Muscle of leg (tissue), 3 donors: ENCODE measurements at regions not wholly inside any gene's neighbourhood (a gene's known extent, or its start where the extent isn't known, plus 50 kb on each side); places are given as distances from the start of the nearest gene placed in this dataset.
"Not testable (repeated sequence)": the region's sequence is repeated elsewhere in the genome, so short reads cannot be mapped to it uniquely, and the experiment has no call there.

Source experiments
- DNase-seq: peaks from one replicate; pipeline ENCODE4 v3.0.0; 2013
- H3K27ac ChIP-seq: one replicate; pipeline ENCODE4 v1.5.1; 2013; ENCODE audit warnings: mild to moderate bottlenecking, low read length, control low read depth
- H3K27me3 ChIP-seq: one replicate; pipeline ENCODE4 v1.6.1; 2013; ENCODE audit warnings: low read length; ENCODE audit not compliant: control insufficient read depth, insufficient read depth
- H3K36me3 ChIP-seq: one replicate; pipeline ENCODE4 v1.6.1; 2013; ENCODE audit warnings: low read length; ENCODE audit not compliant: control insufficient read depth, insufficient read depth
- H3K4me1 ChIP-seq: one replicate; pipeline ENCODE4 v1.6.1; 2013; ENCODE audit warnings: low read length; ENCODE audit not compliant: control insufficient read depth, insufficient read depth
- H3K4me3 ChIP-seq: one replicate; pipeline ENCODE4 v1.5.1; 2013; ENCODE audit warnings: low read length, control low read depth
- H3K9me3 ChIP-seq: replicated peaks from 2 replicates; pipeline ENCODE4 v1.6.1; 2013; ENCODE audit warnings: low read depth, low read length; ENCODE audit not compliant: control insufficient read depth
- WGBS: methylation state at CpG from one replicate; pipeline ENCODE4 v1.1.5; 2013; ENCODE audit warnings: missing lambda C conversion rate; ENCODE audit not compliant: insufficient coverage; 5-methylcytosine and 5-hydroxymethylcytosine counted together

DNA sequence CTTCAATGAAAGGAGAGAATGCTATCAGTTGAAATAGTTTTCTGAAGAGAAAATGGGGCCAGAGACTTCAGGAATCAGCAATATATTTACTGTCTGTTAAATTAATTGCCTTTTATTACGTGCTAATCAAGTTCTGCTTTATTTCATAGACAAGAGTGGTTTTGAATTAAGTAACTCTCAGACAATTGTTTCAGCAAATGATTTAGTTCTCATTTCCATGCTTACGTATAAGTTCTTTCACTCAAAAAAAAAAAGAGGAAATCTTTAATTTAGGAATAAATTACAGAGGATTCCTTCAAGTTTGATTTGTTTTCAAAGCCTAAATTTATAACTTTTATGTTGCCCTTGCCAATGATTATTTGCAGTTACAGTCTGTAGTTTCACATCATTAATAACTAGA, 163.5 kb downstream of the SPATA31A6 start:
- no CpG with 5 or more reads among the region's 2 CpGs for WGBS
- DNase-seq: not testable (repeated sequence)

GRCh38 chr9:42349181-42349580, 165.7 kb downstream of the SPATA31A6 start:
- H3K4me3 ChIP-seq, H3K9me3 ChIP-seq, DNase-seq, H3K27ac ChIP-seq, H3K27me3 ChIP-seq, H3K4me1 ChIP-seq, H3K36me3 ChIP-seq: not testable (repeated sequence)

More for the DNA sequence above, 163.5 kb downstream of the SPATA31A6 start:
- not testable (repeated sequence) for H3K4me1 ChIP-seq, H3K27me3 ChIP-seq, H3K9me3 ChIP-seq, H3K36me3 ChIP-seq, H3K27ac ChIP-seq, H3K4me3 ChIP-seq

- not testable (repeated sequence) for H3K36me3 ChIP-seq, DNase-seq, H3K4me3 ChIP-seq, H3K27me3 ChIP-seq, H3K4me1 ChIP-seq, H3K27ac ChIP-seq, H3K9me3 ChIP-seq
- WGBS: no CpG with 5 or more reads among the region's 2 CpGs
Observed at GRCh38 chr9:42350412-42350811, 167.0 kb downstream of the SPATA31A6 start.

GRCh38 chr9:42357604-42358373, 174.3 kb downstream of the SPATA31A6 start:
- DNase-seq, H3K36me3 ChIP-seq, H3K27ac ChIP-seq, H3K9me3 ChIP-seq, H3K27me3 ChIP-seq, H3K4me3 ChIP-seq, H3K4me1 ChIP-seq: not testable (repeated sequence)
- 38% methylated on average over 9 of the region's 40 CpGs for WGBS

- H3K27ac ChIP-seq, H3K4me3 ChIP-seq, H3K36me3 ChIP-seq, DNase-seq, H3K27me3 ChIP-seq, H3K9me3 ChIP-seq, H3K4me1 ChIP-seq: not testable (repeated sequence)
- WGBS: no CpG with 5 or more reads among the region's 2 CpGs
Observed at GRCh38 chr9:42358626-42359247, 175.3 kb downstream of the SPATA31A6 start.

GRCh38 chr9:42364410-42365243, 181.2 kb downstream of the SPATA31A6 start:
- not testable (repeated sequence) for H3K4me1 ChIP-seq, H3K27ac ChIP-seq

GRCh38 chr9:42365244-42365945, 181.9 kb downstream of the SPATA31A6 start:
- H3K4me1 ChIP-seq, H3K36me3 ChIP-seq, H3K4me3 ChIP-seq, H3K9me3 ChIP-seq, H3K27ac ChIP-seq, DNase-seq, H3K27me3 ChIP-seq: not testable (repeated sequence)
- WGBS: no CpG with 5 or more reads among the region's 7 CpGs

More at GRCh38 chr9:42364410-42365243, 181.2 kb downstream of the SPATA31A6 start:
- WGBS: no CpG with 5 or more reads among the region's 4 CpGs
- not testable (repeated sequence) for H3K4me3 ChIP-seq, H3K36me3 ChIP-seq, H3K9me3 ChIP-seq, DNase-seq, H3K27me3 ChIP-seq

- WGBS: no CpG with 5 or more reads among the region's 1 CpG
- H3K27ac ChIP-seq, H3K9me3 ChIP-seq, H3K4me1 ChIP-seq, H3K4me3 ChIP-seq, H3K36me3 ChIP-seq, H3K27me3 ChIP-seq, DNase-seq: not testable (repeated sequence)
Observed at GRCh38 chr9:42368279-42368881, 184.9 kb downstream of the SPATA31A6 start.

GRCh38 chr9:42370172-42370571, 186.7 kb downstream of the SPATA31A6 start:
- H3K27me3 ChIP-seq, DNase-seq, H3K27ac ChIP-seq, H3K4me1 ChIP-seq, H3K36me3 ChIP-seq, H3K9me3 ChIP-seq, H3K4me3 ChIP-seq: not testable (repeated sequence)
- no CpG with 5 or more reads among the region's 3 CpGs for WGBS
